ENCODE measurements at regions not wholly inside any gene's neighbourhood (a gene's known extent, or its start where the extent isn't known, plus 50 kb on each side); places are given as distances from the start of the nearest gene placed in this dataset.

DNA sequence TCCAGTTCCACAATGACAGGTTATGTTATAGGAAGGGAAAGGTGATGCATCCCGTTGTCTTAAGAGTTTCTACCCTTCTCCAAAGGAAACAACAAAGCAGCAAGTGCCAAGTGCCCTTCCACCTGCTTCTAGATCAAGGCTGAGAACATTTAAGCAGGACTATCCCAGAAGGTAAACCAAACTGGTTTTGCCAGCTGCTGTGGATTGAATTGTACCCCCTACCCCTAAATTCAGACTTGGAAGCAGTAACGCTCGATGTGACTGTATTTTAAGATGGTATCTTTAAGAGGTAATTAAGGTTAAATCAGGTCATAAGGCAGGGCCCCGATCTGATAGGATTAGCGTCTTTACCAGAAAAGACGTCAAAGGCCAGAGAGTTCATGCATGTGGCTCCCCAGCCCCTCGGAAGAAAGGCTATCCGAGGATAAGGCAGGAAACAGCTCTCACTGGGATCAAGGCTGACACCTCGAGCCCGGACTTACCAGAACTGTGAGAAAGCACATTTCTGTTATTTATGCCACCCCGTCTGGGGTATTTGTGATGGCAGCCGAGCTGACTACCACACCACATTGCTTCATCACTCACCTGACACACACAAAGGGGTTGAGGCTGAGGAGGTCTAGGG lies 179.1 kb upstream of the RAI14 start:
- no peaks in the 10 kb centered on the region for H3K79me2 ChIP-seq (replicated peaks; ENCODE audit: insufficient read depth)
- Mint-ChIP-seq H3K27me3 (ENCODE audit: insufficient read depth, low read depth, poor library complexity) (peaks cover 7% of the 10 kb centered on the region), H3K4me3 (no peak overlapping the region), H3K4me1 (peaks cover 19% of the 10 kb centered on the region), H3K36me3 (ENCODE audit: low read depth) (peaks cover 8% of the 10 kb centered on the region; the same call in 2 of the 3 replicates), H3K27ac (no peak overlapping the region), H3K9me3 (peaks cover 13% of the 10 kb centered on the region)
- no peaks in the 10 kb centered on the region; the same call in 1 of the 2 replicates for H3K36me3 ChIP-seq (ENCODE audit: insufficient read depth)
- no peaks in the 10 kb centered on the region for H4K20me1 ChIP-seq (replicated peaks; ENCODE audit: insufficient read depth)
- no peaks in the 10 kb centered on the region; the same call in 1 of the 2 replicates for H3K9me2 ChIP-seq (ENCODE audit: insufficient read depth)
- H2AFZ ChIP-seq: no peak overlapping the region
- TF ChIP-seq NANOG (IDR thresholded peaks at IDR 0.05; ENCODE audit: borderline replicate concordance) (no peak), STAT1 (IDR thresholded peaks at IDR 0.05; ENCODE audit: unreplicated experiment) (no peak), ZNF331 (CRISPR knock-in tag; IDR thresholded peaks at IDR 0.05; ENCODE audit: low read depth) (no peak), ZNF462 (CRISPR knock-in tag; IDR thresholded peaks at IDR 0.05) (no peak), JUNB (IDR thresholded peaks at IDR 0.05; ENCODE audit: unreplicated experiment) (no peak), EZH2phosphoT487 (IDR thresholded peaks at IDR 0.05; ENCODE audit: unreplicated experiment) (no peak), REST (IDR thresholded peaks at IDR 0.05; ENCODE audit: unreplicated experiment) (no peak), ZNF114 (CRISPR knock-in tag; IDR thresholded peaks at IDR 0.05) (no peak), CREB1 (CRISPR knock-in tag; IDR thresholded peaks at IDR 0.05; ENCODE audit: low read depth) (no peak), POLR2AphosphoS5 (IDR thresholded peaks at IDR 0.05; ENCODE audit: low read depth) (no peak), EZH2 (IDR thresholded peaks at IDR 0.05; ENCODE audit: low read depth, unreplicated experiment) (no peak)
- TF ChIP-seq, protein P1, sequence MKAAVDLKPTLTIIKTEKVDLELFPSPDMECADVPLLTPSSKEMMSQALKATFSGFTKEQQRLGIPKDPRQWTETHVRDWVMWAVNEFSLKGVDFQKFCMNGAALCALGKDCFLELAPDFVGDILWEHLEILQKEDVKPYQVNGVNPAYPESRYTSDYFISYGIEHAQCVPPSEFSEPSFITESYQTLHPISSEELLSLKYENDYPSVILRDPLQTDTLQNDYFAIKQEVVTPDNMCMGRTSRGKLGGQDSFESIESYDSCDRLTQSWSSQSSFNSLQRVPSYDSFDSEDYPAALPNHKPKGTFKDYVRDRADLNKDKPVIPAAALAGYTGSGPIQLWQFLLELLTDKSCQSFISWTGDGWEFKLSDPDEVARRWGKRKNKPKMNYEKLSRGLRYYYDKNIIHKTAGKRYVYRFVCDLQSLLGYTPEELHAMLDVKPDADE (IDR thresholded peaks at IDR 0.05): no peak
- TF ChIP-seq, protein P2, sequence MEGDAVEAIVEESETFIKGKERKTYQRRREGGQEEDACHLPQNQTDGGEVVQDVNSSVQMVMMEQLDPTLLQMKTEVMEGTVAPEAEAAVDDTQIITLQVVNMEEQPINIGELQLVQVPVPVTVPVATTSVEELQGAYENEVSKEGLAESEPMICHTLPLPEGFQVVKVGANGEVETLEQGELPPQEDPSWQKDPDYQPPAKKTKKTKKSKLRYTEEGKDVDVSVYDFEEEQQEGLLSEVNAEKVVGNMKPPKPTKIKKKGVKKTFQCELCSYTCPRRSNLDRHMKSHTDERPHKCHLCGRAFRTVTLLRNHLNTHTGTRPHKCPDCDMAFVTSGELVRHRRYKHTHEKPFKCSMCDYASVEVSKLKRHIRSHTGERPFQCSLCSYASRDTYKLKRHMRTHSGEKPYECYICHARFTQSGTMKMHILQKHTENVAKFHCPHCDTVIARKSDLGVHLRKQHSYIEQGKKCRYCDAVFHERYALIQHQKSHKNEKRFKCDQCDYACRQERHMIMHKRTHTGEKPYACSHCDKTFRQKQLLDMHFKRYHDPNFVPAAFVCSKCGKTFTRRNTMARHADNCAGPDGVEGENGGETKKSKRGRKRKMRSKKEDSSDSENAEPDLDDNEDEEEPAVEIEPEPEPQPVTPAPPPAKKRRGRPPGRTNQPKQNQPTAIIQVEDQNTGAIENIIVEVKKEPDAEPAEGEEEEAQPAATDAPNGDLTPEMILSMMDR (conservative IDR thresholded peaks at IDR 0.05; ENCODE audit: low read depth in 2 of 2): no peak
- no peaks in the 10 kb centered on the region for H3K27me3 ChIP-seq (ENCODE audit: insufficient read depth)
- H3K4me2 ChIP-seq: 0 out of 2 replicates have a peak overlapping the region, but pooled peaks have one; percentile 17
- H3K4me3 ChIP-seq: no peak overlapping the region
- ATAC-seq (no peak), DNase-seq (ENCODE audit: low spot score) (no peak)
- H3K27ac ChIP-seq (ENCODE audit: low read depth): peak overlapping the region; percentile 93; the same call in 1 of the 2 replicates
- peaks cover 12% of the 10 kb centered on the region for H3K4me1 ChIP-seq (ENCODE audit: insufficient read depth)
- no peaks in the 10 kb centered on the region; the same call in 1 of the 2 replicates for H3F3A ChIP-seq (replicated peaks; ENCODE audit: low read depth)

All from GM23338 (cell line).